Nephron (organoid): ENCODE measurements at regions not wholly inside any gene's neighbourhood (a gene's known extent, or its start where the extent isn't known, plus 50 kb on each side); places are given as distances from the start of the nearest gene placed in this dataset.

ENCODE experiments used
- H3K27ac Mint-ChIP-seq, 3 experiments: 2 replicates each; pipeline ENCODE4 v1.8.0; 2020; ENCODE audit warnings: mixed read lengths in 3 of 3, mild to moderate bottlenecking in 2 of 3, moderate library complexity in 1 of 3
- H3K27me3 Mint-ChIP-seq: 2 replicates; pipeline ENCODE4 v1.8.0; 2021; ENCODE audit warnings: low read depth, mild to moderate bottlenecking, moderate library complexity, mixed read lengths
- H3K36me3 Mint-ChIP-seq: 2 replicates; pipeline ENCODE4 v1.8.0; 2020; ENCODE audit warnings: low read depth, mixed read lengths
- H3K4me1 Mint-ChIP-seq: 2 replicates; pipeline ENCODE4 v1.8.0; 2020; ENCODE audit warnings: mixed read lengths
- H3K4me3 Mint-ChIP-seq, 3 experiments: 2 replicates each; pipeline ENCODE4 v1.8.0; 2020; ENCODE audit warnings: mild to moderate bottlenecking in 3 of 3, mixed read lengths in 3 of 3, moderate library complexity in 2 of 3
- H3K9me3 Mint-ChIP-seq: 2 replicates; pipeline ENCODE4 v1.8.0; 2020; ENCODE audit warnings: mixed read lengths
- TF ChIP-seq, protein P1 (sequence below), 3 experiments: fragments of 200-600 bp; sonication (generic); IDR thresholded peaks; one replicate each; pipeline ENCODE4 v1.5.0; 2021; ENCODE audit warnings: antibody characterized with exemption in 3 of 3; ENCODE audit not compliant: unreplicated experiment in 3 of 3

DNA sequence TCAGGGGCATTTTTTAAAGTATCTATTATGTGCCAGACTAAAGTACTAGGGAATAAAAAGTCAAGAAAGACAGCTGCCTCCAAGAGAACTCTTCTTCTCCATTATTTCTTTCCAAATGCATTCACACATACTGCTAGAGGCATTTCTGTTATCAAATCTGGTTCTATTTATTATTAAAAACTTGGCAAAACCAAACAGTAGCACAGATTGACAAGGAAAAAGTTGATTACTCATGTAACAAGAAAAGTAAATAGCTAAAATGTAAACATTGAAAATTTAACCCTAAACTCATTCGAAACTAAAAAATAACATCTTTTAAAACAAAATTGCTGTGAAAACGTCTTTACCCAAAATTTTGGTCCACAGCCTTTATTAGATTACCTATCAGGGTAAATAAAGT lies 132.9 kb upstream of the GUCY1A2 start:
- Mint-ChIP-seq H3K4me1 (no peaks in the 10 kb centered on the region), H3K9me3 (no peaks in the 10 kb centered on the region), H3K36me3 (no peaks in the 10 kb centered on the region), H3K27me3 (no peaks in the 10 kb centered on the region), H3K4me3 (no peak overlapping the region), H3K27ac (no peak overlapping the region)
- TF ChIP-seq, protein P1, sequence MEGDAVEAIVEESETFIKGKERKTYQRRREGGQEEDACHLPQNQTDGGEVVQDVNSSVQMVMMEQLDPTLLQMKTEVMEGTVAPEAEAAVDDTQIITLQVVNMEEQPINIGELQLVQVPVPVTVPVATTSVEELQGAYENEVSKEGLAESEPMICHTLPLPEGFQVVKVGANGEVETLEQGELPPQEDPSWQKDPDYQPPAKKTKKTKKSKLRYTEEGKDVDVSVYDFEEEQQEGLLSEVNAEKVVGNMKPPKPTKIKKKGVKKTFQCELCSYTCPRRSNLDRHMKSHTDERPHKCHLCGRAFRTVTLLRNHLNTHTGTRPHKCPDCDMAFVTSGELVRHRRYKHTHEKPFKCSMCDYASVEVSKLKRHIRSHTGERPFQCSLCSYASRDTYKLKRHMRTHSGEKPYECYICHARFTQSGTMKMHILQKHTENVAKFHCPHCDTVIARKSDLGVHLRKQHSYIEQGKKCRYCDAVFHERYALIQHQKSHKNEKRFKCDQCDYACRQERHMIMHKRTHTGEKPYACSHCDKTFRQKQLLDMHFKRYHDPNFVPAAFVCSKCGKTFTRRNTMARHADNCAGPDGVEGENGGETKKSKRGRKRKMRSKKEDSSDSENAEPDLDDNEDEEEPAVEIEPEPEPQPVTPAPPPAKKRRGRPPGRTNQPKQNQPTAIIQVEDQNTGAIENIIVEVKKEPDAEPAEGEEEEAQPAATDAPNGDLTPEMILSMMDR (IDR thresholded peaks at IDR 0.05; ENCODE audit: unreplicated experiment in 3 of 3) = no peak

DNA sequence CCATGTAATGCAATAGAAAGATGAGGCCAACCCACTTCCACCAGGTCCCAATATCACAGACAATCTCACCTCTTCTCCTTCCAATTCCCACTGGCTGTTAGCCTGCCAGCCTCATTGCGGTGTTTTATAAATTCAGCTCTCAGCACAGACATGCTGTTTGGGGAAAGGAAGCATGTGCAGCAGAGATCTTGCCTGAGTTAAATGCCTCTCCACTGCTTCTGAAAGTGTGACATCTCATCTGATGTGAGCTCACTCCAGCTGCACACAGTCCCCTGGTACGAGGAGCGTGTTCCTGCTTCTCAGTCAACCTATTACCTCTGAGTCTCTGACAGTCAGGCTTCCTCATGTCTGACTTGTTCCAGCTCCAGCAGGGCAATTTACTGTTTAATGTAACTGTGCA lies 122.7 kb upstream of the GUCY1A2 start:
- no peak overlapping the region for H3K4me3 Mint-ChIP-seq

DNA sequence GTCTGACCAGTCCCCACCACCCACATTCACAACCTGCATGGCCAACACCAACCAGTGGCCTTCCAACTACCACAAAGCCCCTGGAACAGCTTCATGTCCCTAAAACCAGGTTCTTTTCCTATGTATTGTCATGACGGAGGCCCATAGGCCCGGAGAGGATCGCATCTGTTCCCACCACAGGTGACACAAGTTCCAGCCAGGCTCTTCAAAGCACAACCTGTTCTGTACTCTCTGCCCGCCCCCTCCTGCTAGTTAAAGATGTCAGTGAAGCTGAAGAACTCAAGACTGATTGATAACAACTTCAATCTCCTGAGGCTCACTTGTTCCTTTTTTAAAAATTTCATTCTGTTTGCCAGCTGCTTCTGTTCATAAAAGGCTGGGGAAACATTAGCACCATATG lies 121.1 kb upstream of the GUCY1A2 start:
- Mint-ChIP-seq H3K4me1 (peaks cover 24% of the 10 kb centered on the region), H3K4me3 (no peak overlapping the region), H3K27me3 (peaks cover 4% of the 10 kb centered on the region), H3K27ac (peak overlapping the region in 1 of 3 experiments; percentile 56), H3K9me3 (peaks cover 2% of the 10 kb centered on the region), H3K36me3 (no peaks in the 10 kb centered on the region)
- TF ChIP-seq, protein P1 (IDR thresholded peaks at IDR 0.05; ENCODE audit: unreplicated experiment in 3 of 3) = no peak

More for the DNA sequence above, 122.7 kb upstream of the GUCY1A2 start:
- peaks cover 24% of the 10 kb centered on the region for H3K4me1 Mint-ChIP-seq
- TF ChIP-seq, protein P1 (IDR thresholded peaks at IDR 0.05; ENCODE audit: unreplicated experiment in 3 of 3) = no peak
- H3K27me3 Mint-ChIP-seq = peaks cover 4% of the 10 kb centered on the region
- peaks cover 2% of the 10 kb centered on the region for H3K9me3 Mint-ChIP-seq
- no peaks in the 10 kb centered on the region for H3K36me3 Mint-ChIP-seq
- no peak overlapping the region for H3K27ac Mint-ChIP-seq

DNA sequence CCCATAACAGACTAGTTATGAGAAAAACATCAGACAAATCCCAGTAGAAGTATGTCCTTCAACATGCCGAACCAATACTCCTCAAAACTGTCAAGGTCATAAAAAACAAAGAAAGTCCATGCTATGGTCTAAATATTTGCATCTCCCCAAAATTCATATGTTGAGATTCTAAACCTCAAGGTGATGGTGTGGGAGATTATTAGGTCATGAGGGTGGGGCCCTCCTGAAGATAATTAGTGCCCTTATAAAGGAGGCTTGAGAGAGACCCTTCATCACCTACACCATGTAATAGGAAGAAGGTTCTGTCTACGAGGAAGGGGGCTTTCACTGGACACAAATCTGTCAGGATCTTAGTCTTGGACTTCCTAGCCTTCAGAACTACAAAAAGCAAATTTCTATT lies 118.6 kb upstream of the GUCY1A2 start:
- Mint-ChIP-seq H3K9me3 (peaks cover 2% of the 10 kb centered on the region), H3K27ac (no peak overlapping the region), H3K27me3 (peaks cover 4% of the 10 kb centered on the region), H3K4me1 (peaks cover 24% of the 10 kb centered on the region), H3K36me3 (no peaks in the 10 kb centered on the region), H3K4me3 (no peak overlapping the region)
- TF ChIP-seq, protein P1 (IDR thresholded peaks at IDR 0.05; ENCODE audit: unreplicated experiment in 3 of 3) = no peak

DNA sequence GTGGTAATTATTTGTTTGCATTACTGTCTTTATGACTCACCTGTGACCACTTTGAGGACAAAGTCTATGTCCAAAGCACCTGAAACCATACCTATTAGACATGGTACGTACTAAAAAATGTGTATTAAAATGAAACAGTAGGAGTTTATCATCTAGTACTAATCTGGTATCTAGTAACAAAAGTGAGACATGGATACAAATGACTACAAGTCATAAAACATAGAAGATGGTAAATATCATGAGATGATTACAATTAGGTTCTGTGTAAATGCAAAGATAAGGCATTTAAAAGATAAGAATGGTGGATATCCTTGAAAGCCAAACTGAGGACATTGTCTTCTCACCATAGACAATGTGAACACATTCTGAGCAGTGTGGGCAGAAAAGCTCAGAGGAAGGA lies 113.5 kb upstream of the GUCY1A2 start:
- TF ChIP-seq, protein P1 (IDR thresholded peaks at IDR 0.05; ENCODE audit: unreplicated experiment in 3 of 3) = no peak
- H3K36me3 Mint-ChIP-seq = no peaks in the 10 kb centered on the region
- no peak overlapping the region for H3K27ac Mint-ChIP-seq
- H3K4me1 Mint-ChIP-seq = no peaks in the 10 kb centered on the region
- no peaks in the 10 kb centered on the region for H3K9me3 Mint-ChIP-seq
- no peak overlapping the region for H3K4me3 Mint-ChIP-seq
- H3K27me3 Mint-ChIP-seq = no peaks in the 10 kb centered on the region

DNA sequence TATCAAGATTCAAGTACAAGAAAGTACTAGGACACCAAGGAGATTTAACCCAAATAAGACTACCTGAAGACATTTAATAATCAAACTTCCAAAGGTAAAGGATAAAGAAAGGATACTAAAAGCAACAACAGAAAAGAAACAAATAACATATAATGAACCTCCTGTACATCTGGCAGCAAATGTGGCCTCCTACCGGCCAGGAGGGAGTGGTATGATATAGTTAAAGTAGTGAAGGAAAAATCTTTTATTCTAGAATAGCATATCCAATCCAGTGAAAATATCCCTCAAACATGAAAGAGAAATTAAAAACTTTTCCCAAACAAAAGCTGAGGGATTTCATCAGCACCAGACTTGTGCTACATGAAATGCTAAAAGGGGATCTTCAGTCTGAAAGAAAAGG lies 104.7 kb upstream of the GUCY1A2 start:
- no peak overlapping the region for H3K4me3 Mint-ChIP-seq
- H3K36me3 Mint-ChIP-seq = no peaks in the 10 kb centered on the region
- no peaks in the 10 kb centered on the region for H3K27me3 Mint-ChIP-seq
- no peaks in the 10 kb centered on the region for H3K4me1 Mint-ChIP-seq
- TF ChIP-seq, protein P1 (IDR thresholded peaks at IDR 0.05; ENCODE audit: unreplicated experiment in 3 of 3) = no peak
- peaks cover 13% of the 10 kb centered on the region for H3K9me3 Mint-ChIP-seq
- no peak overlapping the region for H3K27ac Mint-ChIP-seq
